Right renal cortex interstitium (tissue), 3 donors: ENCODE measurements at regions not wholly inside any gene's neighbourhood (a gene's known extent, or its start where the extent isn't known, plus 50 kb on each side); places are given as distances from the start of the nearest gene placed in this dataset.
"Not testable (repeated sequence)": the region's sequence is repeated elsewhere in the genome, so short reads cannot be mapped to it uniquely, and the experiment has no call there.

Source experiments
- DNase-seq, 3 donors: peaks; one replicate each; pipeline ENCODE4 v3.0.0-alpha.2; 2013; ENCODE audit warnings: low read depth in 3 of 3, low spot score in 2 of 3

DNA sequence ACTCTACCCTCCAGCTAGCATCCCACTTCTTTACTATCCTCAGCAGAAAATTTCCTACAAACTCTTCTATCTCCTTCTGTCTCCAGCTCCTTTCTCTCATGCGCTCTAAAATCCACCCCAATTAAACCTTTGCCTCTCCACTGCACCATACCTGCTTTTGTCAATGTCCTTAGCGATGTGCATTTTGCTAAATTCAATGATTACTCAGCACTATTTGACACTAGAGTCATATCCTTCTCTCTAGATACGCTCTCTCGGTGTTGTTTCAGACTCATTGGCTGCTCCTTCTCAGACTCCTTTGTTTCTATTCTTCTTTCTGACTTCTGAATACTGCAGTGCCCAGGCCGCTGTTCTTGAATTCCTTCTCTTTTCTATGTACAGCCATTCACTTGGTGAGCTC is 144.2 kb downstream of the HLX start:
- DNase-seq: no peak

DNA sequence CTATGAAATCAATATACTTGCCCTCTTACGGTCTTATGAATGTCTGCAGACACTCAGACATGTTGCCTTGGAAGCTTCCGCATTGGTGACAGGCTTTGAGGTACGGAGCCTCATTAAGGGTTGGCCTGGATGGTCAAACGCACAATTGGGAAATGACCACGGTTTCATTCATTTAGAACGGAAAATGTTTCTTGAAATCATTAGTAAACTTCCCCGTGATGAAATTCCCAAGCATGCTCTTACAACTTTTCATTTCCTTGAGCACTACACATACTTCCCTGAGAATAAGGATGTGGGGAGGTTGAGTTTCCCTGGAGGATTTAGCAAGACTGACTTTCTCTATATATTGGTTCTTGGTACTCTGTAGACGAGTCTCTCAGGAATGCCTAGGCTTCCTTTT is 146.3 kb downstream of the HLX start:
- no peak for DNase-seq

DNA sequence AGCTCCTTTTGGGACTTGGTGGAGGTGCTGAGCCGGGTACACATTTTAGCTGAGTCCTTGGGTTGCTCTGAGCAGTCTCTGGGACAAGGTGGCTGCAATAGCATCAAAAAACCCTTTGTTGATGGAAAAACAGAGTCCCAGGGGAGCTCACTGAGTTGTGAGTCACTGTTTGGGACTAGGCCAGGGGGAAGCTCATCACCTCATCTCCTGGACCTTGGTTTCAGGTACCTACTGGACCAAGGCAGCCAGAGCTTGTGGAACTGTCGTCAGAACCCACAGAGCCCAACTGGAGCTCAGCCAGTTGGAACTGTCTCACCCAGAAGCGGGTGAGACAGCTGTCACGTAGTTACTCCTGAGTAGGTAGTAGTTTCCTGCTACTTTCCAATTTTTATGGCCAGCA is 146.7 kb downstream of the HLX start:
- DNase-seq: no peak

DNA sequence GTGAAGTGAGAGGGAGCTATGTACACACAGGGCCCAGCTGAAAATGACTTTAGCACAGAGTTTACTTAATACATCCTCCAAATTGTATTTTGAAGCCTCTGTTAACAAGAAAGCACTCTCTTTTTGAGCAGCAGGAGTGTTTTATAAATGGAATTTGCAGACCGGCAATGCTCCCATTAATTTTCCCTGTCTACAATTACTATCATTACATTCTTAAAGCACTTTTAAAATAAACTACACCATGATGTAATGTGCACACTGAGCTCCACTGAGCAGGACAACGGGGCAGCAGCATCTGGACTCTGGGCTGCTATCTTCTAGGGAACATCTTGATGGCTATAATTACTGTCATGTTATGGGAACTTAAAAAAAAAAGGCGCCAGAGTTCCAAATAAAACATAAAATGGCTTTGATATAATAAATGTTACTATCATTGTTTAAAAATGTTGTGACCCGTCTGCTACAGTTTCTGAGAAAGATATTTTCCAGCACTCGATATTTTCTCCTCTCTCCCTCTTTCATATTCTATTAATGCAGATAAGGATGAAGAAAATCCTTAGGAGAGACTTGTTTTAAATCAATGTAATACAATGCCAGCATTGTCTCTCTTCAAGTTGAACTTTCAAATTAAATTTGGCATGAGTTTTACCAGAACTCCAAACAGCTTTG is 150.9 kb downstream of the HLX start:
- DNase-seq: peak in 1 of 3 donors; percentile 4

GRCh38 chr1:221030990-221031389 is 151.7 kb downstream of the HLX start:
- DNase-seq: no peak

DNA sequence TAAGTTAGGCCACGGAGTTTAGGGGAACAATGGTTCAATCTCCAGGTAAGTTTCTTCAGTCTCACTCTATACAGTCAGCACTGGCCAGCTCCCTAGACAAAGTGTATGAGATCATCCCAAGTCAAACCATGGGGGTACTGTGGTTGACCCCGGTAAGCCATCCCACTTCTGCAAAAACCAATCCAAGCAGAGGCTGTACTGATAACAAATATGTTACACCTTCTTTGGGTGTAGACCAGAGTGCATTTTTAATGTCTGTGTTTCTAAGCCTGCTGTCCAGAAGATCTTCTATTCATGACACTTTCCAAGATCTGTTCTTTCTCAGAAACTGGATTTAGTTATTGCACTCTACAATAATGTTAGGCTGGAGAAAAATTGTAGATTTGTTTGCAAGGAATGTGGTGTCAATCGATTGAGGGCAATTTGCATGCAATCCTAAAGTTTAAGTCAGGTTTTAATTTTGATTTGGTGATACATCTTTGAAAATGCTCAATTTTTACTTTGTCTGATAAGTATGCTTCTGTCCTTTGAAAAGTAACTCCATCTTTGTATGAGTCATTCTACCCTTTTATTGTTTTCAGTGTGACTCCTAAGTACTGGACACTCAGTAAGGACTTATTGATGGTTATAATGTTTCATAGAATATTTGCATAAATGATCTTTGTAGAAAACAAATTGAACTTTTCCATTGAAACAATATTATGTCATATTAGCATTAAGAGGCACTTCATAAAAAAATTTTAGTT is 152.4 kb downstream of the HLX start:
- no peak for DNase-seq

GRCh38 chr1:221032204-221032585 is 153.0 kb downstream of the HLX start:
- DNase-seq: no peak

DNA sequence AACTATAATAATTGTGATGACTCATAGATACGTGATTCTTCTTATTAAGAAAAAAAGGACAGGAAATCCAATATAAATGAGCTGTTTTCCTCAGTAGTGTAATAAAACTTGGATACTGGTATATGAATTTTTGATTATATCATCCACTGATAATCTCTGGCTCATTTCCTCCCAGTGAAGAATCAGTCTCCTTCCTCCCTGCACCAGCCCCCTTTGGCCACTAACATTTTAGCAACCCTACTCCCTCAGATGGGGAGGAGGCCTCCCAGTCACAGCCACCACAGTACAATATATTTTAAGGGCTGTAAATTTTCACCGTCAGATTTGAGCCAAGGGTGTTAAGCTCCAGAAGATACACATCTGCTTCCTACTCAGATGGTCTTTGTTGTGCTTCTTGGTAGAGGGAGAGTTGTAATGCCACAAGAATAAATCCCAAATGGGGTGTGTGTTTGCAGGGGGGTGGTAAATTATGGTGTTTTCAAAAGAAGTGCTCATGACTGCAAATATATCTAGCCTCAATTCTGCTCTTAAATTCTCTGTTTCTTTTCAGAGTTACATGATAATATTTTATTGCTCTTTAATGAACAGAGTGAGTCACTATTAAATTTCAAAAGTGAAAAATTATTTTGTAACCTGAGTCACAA is 153.5 kb downstream of the HLX start:
- DNase-seq: no peak

DNA sequence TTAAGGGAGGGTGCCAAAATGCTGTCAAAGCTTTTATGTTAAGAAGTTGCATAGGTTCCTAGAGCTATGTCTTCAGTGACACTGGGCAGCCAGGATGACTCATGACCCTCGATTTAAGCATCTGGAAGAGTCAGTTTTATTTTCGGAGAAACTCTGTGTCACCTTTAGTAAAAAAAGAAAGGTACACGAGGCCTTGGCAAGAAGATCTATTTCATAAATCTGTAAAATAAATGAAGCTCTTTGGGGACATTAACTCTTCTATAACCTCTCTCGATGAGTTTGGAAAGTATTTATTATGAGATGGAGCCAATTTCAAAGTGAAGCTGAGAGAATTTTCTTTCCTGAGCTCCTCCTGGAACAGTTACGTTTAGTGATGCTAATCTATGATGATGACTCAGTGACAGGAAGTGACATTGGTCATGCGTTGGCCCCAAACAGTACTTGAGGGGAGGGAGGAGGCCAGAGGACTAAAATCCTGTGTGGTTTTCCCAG is 156.5 kb downstream of the HLX start:
- no peak for DNase-seq

DNA sequence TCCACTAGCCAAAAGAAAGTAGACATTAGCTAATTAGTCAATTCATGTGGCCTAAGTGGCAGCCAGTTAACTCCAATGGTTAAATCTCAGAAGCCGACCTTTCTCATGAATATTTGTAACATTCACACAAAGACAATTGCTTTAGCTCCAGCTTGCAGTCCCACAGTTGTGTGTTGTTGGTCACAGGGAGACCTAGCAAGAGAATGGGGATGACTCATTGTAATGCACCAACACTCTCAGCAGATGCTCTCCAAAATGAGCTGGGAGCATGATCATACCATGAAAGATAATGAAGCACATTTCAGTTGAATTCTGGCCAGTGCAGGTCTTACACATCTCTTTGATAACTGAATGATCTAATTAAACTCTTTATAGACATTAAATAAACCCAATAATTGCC is 160.4 kb downstream of the HLX start:
- no peak for DNase-seq

GRCh38 chr1:221040101-221040500 is 160.9 kb downstream of the HLX start:
- DNase-seq: no peak

DNA sequence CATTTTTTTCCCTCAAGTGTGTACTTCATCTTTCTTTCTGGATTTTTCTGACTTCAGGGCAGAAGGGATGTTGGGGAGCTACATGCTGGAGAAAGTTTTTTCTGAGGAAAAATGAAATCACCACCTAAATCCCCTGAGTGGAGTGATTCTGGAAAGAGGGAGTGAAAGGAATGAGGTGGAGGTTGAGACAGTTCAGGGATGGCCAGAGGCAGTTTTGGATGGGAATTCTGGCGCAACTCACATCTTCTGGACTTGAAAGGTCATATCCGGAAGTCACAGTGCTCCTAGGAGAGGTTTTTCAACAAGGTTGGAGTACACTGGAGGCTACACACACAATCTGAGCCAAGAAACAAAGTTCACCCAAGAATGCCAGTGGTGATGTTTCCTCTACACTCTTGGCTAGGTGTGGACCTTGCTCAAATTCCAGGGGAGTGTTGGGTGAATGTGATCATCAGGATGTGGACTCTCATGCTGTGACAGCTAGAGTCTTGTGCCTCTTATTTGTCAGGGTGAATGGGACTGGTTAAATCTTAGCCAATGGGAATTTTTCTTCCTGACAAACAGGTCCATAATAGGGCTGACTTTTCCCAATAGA is 161.5 kb downstream of the HLX start:
- no peak for DNase-seq

GRCh38 chr1:221044538-221044937 is 165.3 kb downstream of the HLX start:
- no peak for DNase-seq

DNA sequence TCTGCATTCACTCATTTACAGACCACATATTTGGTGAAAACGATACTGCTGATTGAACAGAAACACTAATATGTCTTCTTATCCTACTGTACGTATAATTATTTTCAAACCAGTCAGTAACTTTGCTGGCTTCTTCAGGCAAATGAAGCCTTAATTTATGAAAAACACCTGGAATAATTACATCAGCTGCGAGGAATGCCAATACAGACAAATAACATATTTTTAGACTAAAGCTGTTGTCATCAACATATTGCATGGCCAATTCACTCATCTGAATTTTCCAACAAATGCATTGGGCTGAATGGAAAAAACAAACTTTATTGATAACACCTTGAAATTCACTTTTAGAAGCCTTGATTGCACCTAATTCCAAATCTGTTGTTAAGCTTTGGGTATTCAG is 165.9 kb downstream of the HLX start:
- no peak for DNase-seq

DNA sequence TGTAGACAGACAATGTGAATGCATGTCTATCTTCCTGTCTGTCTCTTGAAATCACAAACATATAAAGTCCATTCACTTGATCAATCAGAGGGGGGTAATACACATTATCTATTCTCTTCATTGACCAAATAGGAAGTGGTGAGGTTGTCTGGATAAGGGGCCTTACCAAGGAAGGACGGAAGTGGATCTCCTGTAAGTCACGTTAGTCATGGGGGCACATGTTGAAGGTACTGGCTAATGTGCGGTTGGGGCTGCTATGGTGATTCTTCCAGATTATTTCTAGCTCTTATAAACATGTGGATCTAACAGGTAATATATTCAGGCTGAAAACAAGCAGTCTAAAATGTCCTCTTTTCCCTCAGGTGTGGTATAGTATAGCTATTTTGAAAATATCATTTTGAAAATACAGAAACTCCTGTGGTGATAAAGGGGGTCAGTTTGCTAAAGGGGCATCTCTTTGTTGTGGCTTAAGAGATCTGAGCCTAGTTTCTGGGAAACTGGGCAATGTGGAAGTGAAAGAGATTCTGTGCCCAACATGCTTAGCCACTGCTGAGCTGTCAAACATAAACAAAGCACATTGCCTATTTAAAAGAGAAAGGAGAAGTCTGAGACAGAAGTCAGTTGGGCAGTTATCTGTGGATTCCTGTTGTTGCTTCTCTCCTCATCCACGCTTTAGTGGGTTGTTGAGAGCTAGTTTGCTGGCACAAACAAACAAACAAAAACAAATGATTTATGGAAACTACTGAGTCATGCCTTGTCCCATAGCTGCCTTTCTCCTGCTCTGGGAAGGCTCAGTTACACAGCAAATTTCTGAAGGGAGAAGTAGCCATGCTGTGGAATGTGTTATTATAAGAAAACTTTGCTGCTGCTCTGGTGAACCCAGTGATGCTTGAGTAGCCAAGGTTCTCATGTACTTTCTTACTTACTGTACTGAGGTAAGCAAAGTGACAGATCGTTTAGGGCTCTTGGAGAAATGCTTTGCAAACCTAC is 166.9 kb downstream of the HLX start:
- DNase-seq: peak in 2 of 3 donors; percentile 7 to 12

DNA sequence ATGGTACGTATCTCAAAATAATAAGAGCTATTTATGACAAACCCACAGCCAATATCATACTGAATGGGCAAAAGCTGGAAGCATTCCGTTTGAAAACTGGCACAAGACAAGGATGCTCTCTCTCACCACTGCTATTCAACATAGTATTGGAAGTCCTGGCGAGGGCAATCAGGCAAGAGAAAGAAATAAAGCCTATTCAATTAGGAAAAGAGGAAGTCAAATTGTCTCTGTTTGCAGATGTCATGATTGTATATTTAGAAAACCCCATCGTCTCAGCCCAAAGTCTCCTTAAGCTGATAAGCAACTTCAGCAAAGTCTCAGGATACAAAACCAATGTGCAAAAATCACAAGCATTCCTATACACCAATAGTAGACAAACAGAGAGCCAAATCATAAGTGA is 172.1 kb downstream of the HLX start:
- not testable (repeated sequence) for DNase-seq

GRCh38 chr1:221053889-221054288 is 174.6 kb downstream of the HLX start:
- DNase-seq: no peak

DNA sequence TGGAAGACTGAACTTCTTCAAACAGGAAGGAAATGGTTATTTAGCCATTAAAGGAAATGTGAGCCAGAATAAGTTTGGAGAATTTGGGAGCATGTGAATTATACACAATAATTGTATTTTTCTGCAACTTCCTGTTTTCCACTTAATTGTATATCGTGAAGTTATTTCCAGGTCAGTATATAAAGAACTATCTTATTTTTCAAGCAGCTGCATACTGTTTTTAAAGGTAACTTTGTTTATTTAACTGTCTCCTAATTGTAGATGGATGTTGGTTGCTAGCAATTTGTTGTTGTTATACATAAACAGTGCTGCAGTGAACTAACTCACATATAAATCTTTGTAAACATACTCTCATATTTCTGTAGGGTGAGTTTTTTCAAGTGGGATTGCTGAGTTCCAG is 180.3 kb downstream of the HLX start:
- no peak for DNase-seq

GRCh38 chr1:221063651-221064050 is 184.4 kb downstream of the HLX start:
- no peak for DNase-seq

DNA sequence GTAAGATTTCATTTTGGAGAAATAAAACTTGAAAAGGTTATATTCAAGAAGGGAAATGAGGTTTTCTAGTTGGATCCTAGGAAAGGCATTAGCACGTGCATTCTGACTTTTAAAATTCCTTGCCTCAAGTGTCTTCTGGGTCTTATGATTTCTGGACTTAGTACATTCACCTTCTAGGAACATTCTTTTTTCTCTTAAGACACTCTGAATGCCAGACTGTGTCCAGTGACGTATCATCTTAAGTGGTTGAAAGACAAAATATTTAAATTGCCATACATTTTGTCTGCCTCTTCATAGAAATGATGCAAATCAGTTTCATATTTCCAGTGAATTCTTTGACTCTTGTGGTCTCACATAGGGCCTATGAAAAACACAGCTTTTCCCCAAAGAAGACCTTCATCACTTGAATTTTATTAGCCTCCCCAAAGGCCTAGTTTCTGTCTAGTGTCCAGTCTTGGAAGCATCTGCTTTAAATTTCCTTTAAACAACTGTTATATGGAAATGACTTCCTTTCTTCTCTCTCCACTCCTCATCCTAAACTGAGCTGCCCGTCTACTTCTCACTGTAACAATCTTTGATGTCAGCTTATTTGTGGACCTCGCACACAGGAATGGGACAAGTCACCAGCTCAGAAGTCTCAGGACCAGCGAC is 187.2 kb downstream of the HLX start:
- no peak for DNase-seq
